ENCODE measurements at regions not wholly inside any gene's neighbourhood (a gene's known extent, or its start where the extent isn't known, plus 50 kb on each side); places are given as distances from the start of the nearest gene placed in this dataset.

DNA sequence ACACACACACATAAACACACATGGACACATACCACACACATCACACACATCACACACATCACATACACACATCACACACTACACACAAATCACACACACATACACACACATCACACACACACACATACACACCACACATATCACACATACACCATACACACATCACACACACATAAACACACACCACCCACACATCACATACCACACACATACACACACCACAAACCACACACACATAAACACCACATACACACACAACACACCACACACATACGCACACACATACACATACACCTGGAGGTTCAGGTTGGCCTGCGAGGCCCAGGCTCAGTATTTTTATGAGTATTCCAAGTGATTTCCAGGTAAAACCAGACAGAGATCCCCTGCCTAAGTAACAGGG, 279.5 kb downstream of the FOXL1 start:
- TF ChIP-seq, protein P1, sequence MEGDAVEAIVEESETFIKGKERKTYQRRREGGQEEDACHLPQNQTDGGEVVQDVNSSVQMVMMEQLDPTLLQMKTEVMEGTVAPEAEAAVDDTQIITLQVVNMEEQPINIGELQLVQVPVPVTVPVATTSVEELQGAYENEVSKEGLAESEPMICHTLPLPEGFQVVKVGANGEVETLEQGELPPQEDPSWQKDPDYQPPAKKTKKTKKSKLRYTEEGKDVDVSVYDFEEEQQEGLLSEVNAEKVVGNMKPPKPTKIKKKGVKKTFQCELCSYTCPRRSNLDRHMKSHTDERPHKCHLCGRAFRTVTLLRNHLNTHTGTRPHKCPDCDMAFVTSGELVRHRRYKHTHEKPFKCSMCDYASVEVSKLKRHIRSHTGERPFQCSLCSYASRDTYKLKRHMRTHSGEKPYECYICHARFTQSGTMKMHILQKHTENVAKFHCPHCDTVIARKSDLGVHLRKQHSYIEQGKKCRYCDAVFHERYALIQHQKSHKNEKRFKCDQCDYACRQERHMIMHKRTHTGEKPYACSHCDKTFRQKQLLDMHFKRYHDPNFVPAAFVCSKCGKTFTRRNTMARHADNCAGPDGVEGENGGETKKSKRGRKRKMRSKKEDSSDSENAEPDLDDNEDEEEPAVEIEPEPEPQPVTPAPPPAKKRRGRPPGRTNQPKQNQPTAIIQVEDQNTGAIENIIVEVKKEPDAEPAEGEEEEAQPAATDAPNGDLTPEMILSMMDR (conservative IDR thresholded peaks at IDR 0.05; ENCODE audit: low read length), result no peak
- TF ChIP-seq EZH2phosphoT487 (IDR thresholded peaks at IDR 0.05; ENCODE audit: borderline replicate concordance, low read depth, low read length), result no peak

Measured in OCI-LY7 (cell line).